GM23338 (cell line): ENCODE measurements at regions not wholly inside any gene's neighbourhood (a gene's known extent, or its start where the extent isn't known, plus 50 kb on each side); places are given as distances from the start of the nearest gene placed in this dataset.

Experiments
- POLR2AphosphoS5 ChIP-seq: IDR thresholded peaks from 2 replicates; pipeline ENCODE4 v1.6.1; 2016; ENCODE audit warnings: antibody characterized with exemption, low read depth
- TF ChIP-seq, protein P1 (sequence below), 2 experiments: fragments of 200-600 bp in 1 of 2; sonication (generic) in 1 of 2; conservative IDR thresholded peaks; 2 replicates each; pipeline versions ENCODE4 v1.5.1 to v1.6.1; 2016 to 2017; ENCODE audit warnings: antibody characterized with exemption in 2 of 2, low read depth in 2 of 2, mild to moderate bottlenecking in 2 of 2, moderate library complexity in 1 of 2

GRCh38 chr20:56762829-56763228 lies 133.7 kb downstream of the TFAP2C start:
- TF ChIP-seq POLR2AphosphoS5, result no peak
- TF ChIP-seq, protein P1, sequence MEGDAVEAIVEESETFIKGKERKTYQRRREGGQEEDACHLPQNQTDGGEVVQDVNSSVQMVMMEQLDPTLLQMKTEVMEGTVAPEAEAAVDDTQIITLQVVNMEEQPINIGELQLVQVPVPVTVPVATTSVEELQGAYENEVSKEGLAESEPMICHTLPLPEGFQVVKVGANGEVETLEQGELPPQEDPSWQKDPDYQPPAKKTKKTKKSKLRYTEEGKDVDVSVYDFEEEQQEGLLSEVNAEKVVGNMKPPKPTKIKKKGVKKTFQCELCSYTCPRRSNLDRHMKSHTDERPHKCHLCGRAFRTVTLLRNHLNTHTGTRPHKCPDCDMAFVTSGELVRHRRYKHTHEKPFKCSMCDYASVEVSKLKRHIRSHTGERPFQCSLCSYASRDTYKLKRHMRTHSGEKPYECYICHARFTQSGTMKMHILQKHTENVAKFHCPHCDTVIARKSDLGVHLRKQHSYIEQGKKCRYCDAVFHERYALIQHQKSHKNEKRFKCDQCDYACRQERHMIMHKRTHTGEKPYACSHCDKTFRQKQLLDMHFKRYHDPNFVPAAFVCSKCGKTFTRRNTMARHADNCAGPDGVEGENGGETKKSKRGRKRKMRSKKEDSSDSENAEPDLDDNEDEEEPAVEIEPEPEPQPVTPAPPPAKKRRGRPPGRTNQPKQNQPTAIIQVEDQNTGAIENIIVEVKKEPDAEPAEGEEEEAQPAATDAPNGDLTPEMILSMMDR (conservative IDR thresholded peaks at IDR 0.05; ENCODE audit: low read depth in 2 of 2), result no peak
